Epithelial cell of proximal tubule (primary cell): ENCODE measurements at regions not wholly inside any gene's neighbourhood (a gene's known extent, or its start where the extent isn't known, plus 50 kb on each side); places are given as distances from the start of the nearest gene placed in this dataset.
"Not testable (repeated sequence)": the region's sequence is repeated elsewhere in the genome, so short reads cannot be mapped to it uniquely, and the experiment has no call there.

ENCODE experiments used
- DNase-seq: peaks from one replicate; pipeline ENCODE4 v3.0.0-alpha.2; 2011; ENCODE audit warnings: low read depth
- H3K4me3 ChIP-seq: 2 replicates; pipeline ENCODE4 v1.5.1; 2011; ENCODE audit warnings: low read depth, mild to moderate bottlenecking, low read length

DNA sequence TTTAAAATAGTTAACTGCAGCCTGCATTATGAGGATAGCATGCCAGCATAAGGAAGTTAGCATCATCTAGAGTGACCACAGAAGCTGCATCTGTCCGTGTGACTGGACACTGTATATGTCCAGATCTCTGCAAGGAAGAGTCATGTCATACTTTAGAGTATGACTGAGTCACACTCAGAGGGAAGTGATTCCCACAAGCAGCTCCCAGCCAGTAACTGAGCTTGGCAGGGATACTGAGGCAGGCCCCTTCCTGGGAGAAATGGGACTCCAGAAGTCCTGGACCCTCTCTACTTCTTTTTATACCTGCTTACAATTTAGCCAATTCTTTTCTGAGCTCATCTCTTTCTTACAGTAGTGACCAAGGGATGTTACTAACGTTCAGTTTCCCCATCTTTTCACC, 2975.9 kb downstream of the RPIA start:
- DNase-seq, H3K4me3 ChIP-seq: not testable (repeated sequence)

DNA sequence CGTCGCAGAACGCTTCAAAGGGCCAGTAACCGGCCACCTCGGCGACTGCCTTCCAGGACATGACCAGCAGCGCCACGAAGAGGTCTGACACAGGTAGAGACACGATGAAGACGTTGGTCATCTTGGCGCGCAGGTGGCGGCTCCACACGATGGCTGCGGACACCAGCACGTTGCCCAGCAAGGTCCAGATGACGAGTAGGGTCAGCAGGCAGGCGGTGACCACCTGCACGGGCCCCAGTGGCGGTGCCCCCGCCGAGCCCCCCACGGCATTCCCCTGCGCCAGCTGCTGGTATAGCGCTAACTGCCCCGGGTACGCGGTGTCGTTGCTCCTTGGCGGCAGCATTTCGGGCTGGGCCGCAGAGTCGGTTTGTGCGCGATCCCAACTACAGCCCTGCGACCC, 2994.1 kb downstream of the RPIA start:
- DNase-seq, H3K4me3 ChIP-seq: not testable (repeated sequence)

DNA sequence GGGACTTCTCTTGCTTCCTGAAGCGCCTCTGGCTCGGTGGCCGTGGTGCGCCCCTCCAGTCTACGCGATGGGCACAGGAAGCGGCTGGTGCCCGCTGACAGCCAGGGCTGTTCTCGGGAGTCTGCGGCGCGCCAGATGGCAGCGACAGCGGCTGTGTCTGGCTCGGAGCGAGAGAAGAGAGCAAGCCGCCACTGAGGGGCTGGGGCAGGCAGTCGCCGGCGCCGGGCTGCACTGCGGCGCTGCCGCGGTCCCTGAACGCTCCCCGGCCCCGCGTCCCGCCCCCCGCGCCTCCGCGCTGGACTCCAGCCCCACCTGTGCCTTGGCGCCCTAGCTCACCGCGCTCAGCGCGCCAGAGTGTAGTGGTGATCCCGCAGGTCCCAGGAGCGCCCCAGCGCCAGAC, 2994.6 kb downstream of the RPIA start:
- not testable (repeated sequence) for DNase-seq, H3K4me3 ChIP-seq
